ENCODE measurements at regions not wholly inside any gene's neighbourhood (a gene's known extent, or its start where the extent isn't known, plus 50 kb on each side); places are given as distances from the start of the nearest gene placed in this dataset.
"Not testable (repeated sequence)": the region's sequence is repeated elsewhere in the genome, so short reads cannot be mapped to it uniquely, and the experiment has no call there.

GRCh38 chr6:130624046-130624445 is 203.2 kb upstream of the SMLR1 start:
- WGBS, 10 experiments = 0 to 100% (median 45%) methylated on average over 1 to 2 of the region's 2 CpGs
- Histone ChIP-seq H3K4me3 (no peak overlapping the region), H3K4me1 (replicated peaks in 1 of 2) (peaks cover 10 to 16% of the 10 kb centered on the region in 2 donors), H3K27ac (no peak overlapping the region)
- in situ Hi-C loops (cut with MboI; ENCODE audit: low pct_unique_long_range_greater_than_20kb in 2 of 9, low sequenced_read_pairs in 9 of 9, unreplicated experiment in 9 of 9) = no loop called here
- ATAC-seq (replicated peaks in 6 of 8) = peak in 2 of 8 experiments; percentile 22 to 35

DNA sequence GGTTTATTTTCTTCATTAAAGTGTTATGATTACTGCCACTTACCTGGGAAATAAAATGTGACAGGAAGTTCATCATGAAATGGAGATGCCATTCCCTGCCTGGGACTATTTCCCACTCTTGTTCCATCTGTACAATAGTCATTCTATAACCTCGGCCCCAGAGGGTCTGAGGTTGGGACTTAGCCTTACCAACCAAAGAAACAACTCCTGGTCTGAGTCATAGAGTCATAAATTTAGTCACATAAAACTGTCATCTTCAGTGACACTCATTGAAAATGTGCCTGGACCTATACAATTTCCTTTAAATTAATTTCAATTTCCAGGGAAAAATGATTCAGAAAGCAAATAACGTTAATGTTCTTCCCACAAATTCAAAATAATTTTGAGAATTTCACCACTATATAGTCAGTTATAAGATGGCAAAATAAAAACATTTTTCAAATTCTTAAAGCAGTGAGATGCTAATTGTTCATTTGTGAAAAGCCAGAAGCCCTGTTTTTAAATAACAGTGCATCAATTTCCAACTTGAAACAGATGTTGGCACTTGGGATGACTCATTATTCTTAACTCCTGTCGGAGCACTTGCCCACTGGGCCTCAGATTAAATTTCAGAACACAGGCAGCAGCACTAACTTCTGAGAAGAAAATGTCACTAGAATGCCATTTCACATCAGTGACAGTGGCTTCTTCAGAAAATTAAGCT is 201.2 kb upstream of the SMLR1 start:
- ATAC-seq (replicated peaks in 6 of 8) = peak; percentile 30 to 96 (median 93)

DNA sequence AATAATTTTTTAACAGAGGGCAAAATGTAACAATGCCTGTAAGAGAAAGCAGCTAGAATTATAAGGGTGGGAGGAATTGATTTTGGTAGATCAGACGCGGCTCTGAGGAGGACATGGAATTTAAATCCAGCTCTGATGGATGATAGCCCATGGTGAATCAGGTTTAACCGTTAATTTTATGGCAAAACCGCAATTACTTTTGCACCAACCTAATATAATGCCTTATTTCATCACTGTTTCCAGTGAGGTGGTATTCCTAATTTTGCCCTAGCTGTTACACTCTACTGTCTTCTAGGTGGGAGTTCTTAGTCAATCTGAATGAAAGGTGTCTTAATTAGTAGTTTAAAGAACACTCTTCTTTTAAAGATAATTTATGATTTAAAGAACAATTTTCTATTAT is 198.3 kb upstream of the SMLR1 start:
- no peak for ATAC-seq (replicated peaks in 6 of 8)
- in situ Hi-C loops (cut with MboI; ENCODE audit: low pct_unique_long_range_greater_than_20kb in 2 of 9, low sequenced_read_pairs in 9 of 9, unreplicated experiment in 9 of 9) = no loop called here
- no peak overlapping the region for H3K27ac ChIP-seq
- H3K4me1 ChIP-seq (replicated peaks in 1 of 2) = peaks cover 22 to 29% of the 10 kb centered on the region in 2 donors
- H3K4me3 ChIP-seq = no peak overlapping the region
- 80 to 100% (median 95%) methylated on average over 1 to 4 of the region's 4 CpGs; no CpG with 5 or more reads in 1 of the 10 experiments for WGBS, 10 experiments

More for the DNA sequence above, 201.2 kb upstream of the SMLR1 start:
- H3K27ac ChIP-seq = no peak overlapping the region
- no peak overlapping the region for H3K4me3 ChIP-seq
- 0 to 39% (median 10%) methylated on average over 1 to 3 of the region's 3 CpGs; no CpG with 5 or more reads in 2 of the 10 experiments for WGBS, 10 experiments
- peaks cover 10 to 16% of the 10 kb centered on the region in 2 donors for H3K4me1 ChIP-seq (replicated peaks in 1 of 2)
- in situ Hi-C loops (cut with MboI; ENCODE audit: low pct_unique_long_range_greater_than_20kb in 2 of 9, low sequenced_read_pairs in 9 of 9, unreplicated experiment in 9 of 9) = no loop called here

DNA sequence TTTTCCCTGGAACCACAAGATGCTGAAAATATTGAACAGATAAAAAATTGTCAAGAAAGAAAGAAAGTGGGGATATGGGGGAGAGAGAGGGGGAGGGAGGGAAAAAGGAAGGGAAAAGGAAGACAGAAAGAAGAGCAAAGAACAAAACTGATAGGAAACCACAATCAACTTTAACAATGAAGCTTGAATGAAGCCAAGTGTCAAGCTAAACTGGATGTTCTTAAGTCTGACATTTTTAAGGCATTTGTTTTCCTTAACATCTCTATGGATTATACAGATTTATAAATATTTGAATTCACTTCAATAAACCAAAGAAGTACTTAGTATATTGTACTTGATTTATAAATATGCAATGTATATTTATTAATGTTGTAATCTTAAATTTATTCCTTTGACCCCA is 197.6 kb upstream of the SMLR1 start:
- H3K27ac ChIP-seq = no peak overlapping the region
- ATAC-seq (replicated peaks in 6 of 8) = no peak
- peaks cover 22 to 29% of the 10 kb centered on the region in 2 donors for H3K4me1 ChIP-seq (replicated peaks in 1 of 2)
- no peak overlapping the region for H3K4me3 ChIP-seq
- in situ Hi-C loops (cut with MboI; ENCODE audit: low pct_unique_long_range_greater_than_20kb in 2 of 9, low sequenced_read_pairs in 9 of 9, unreplicated experiment in 9 of 9) = no loop called here

DNA sequence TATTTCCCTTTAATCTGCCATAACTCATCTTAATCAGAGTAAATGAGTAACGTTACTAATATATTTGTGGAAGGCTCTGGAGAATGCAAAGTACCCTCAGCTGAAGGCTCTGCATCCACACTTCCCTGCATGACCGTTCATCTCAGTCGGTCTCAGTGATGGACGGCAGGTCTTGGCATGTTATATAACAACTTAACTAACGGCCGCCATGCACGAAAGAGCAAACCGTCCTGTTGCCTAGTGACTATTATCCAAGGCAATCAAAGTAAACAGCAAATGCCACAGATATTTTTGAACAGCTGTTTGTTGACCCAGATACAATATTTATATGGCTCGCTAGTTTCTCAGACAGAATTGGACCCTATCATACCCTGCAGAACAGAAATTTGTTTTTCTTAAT is 194.9 kb upstream of the SMLR1 start:
- Histone ChIP-seq H3K27ac (no peak overlapping the region), H3K4me3 (no peak overlapping the region), H3K4me1 (replicated peaks in 1 of 2) (peaks cover 12 to 13% of the 10 kb centered on the region in 2 donors)
- WGBS, 10 experiments = 22 to 69% (median 44%) methylated on average over 2 to 9 of the region's 9 CpGs
- in situ Hi-C loops (cut with MboI; ENCODE audit: low pct_unique_long_range_greater_than_20kb in 2 of 9, low sequenced_read_pairs in 9 of 9, unreplicated experiment in 9 of 9) = no loop called here
- peak in 5 of 8 experiments; percentile 75 to 98 (median 94) for ATAC-seq (replicated peaks in 6 of 8)

DNA sequence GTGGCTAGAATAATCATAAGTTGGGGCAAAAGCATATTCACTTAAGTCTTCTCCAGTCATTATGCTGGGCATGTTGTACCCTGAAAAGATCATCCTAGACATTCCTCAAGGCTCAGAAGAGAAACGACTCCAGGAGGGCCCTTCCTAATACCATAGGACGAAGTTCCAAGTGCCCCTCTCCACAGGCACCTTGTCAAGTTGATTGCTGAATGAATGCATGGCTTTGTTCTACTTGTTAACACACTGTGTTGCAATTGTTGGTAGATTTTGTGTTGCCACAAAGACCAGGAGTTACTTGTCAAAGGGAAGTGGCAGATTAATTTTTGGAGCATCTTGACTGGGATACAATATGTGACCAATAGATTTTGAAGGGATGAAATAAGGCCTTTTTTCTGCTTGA is 194.3 kb upstream of the SMLR1 start:
- peak in 1 of 8 experiments; percentile 8 for ATAC-seq (replicated peaks in 6 of 8)
- H3K4me1 ChIP-seq (replicated peaks in 1 of 2) = peaks cover 12 to 13% of the 10 kb centered on the region in 2 donors
- WGBS, 10 experiments = 14 to 86% (median 29%) methylated on average over 1 to 2 of the region's 2 CpGs; no CpG with 5 or more reads in 3 of the 10 experiments

DNA sequence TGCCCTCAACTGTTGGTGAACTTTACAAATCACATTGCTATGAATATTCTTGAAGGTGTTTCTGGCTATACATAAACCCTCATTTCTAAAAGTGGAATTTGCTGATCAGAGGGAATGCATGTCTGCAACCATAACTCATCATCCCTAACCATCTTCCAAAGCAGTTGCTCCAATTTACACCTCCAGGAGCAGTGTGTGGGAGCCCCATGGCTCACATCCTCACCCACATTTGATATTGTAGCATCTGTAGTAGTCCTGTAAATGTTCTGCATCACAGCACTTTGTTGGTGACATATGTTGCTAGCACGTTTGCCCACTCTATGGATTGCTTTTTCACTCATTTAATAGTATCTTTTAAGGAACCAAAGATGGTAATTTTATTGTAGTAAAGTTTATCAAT is 183.8 kb upstream of the SMLR1 start:
- no peak for ATAC-seq (replicated peaks in 6 of 8)
- Histone ChIP-seq H3K4me1 (replicated peaks in 1 of 2) (no peaks in the 10 kb centered on the region), H3K4me3 (no peak overlapping the region), H3K27ac (no peak overlapping the region)
- 0 to 100% (median 48%) methylated on average over 1 of the region's 1 CpG; no CpG with 5 or more reads in 2 of the 10 experiments for WGBS, 10 experiments
- in situ Hi-C loops (cut with MboI; ENCODE audit: low pct_unique_long_range_greater_than_20kb in 2 of 9, low sequenced_read_pairs in 9 of 9, unreplicated experiment in 9 of 9) = no loop called here

More for the DNA sequence above, 194.3 kb upstream of the SMLR1 start:
- Histone ChIP-seq H3K27ac (no peak overlapping the region), H3K4me3 (no peak overlapping the region)
- in situ Hi-C loops (cut with MboI; ENCODE audit: low pct_unique_long_range_greater_than_20kb in 2 of 9, low sequenced_read_pairs in 9 of 9, unreplicated experiment in 9 of 9) = no loop called here

DNA sequence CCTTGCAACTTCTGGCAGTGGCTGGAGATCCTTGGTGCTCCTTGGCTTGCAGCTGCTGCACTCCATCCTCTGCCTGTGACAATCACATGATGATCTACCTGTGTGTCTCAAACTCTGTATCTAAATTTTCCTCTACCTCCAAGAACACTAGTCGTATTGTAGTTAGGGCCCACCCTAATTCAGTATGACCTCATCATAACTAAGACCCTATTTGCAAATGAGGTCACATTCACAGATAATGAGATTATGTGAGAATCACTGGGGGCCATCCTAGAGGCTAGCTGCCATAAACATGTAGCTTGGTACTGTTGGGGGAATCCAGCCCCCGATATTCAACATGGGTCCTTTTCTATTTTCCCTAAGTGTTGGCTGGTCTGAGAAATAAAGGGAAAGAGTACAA is 183.0 kb upstream of the SMLR1 start:
- Histone ChIP-seq H3K4me1 (replicated peaks in 1 of 2) (no peaks in the 10 kb centered on the region), H3K27ac (no peak overlapping the region), H3K4me3 (no peak overlapping the region)
- in situ Hi-C loops (cut with MboI; ENCODE audit: low pct_unique_long_range_greater_than_20kb in 2 of 9, low sequenced_read_pairs in 9 of 9, unreplicated experiment in 9 of 9) = no loop called here
- no peak for ATAC-seq (replicated peaks in 6 of 8)
- WGBS, 10 experiments = 43 to 100% (median 93%) methylated on average over 1 to 2 of the region's 2 CpGs; no CpG with 5 or more reads in 2 of the 10 experiments

- in situ Hi-C loops (cut with MboI; ENCODE audit: low pct_unique_long_range_greater_than_20kb in 2 of 9, low sequenced_read_pairs in 9 of 9, unreplicated experiment in 9 of 9); H3K27ac ChIP-seq; H3K4me1 ChIP-seq (replicated peaks in 1 of 2); H3K4me3 ChIP-seq; ATAC-seq (replicated peaks in 6 of 8): not testable (repeated sequence)
- WGBS, 10 experiments = 0 to 100% (median 92%) methylated on average over 1 to 3 of the region's 3 CpGs; no CpG with 5 or more reads in 2 of the 10 experiments
Measured at GRCh38 chr6:130644769-130645168, 182.4 kb upstream of the SMLR1 start.

DNA sequence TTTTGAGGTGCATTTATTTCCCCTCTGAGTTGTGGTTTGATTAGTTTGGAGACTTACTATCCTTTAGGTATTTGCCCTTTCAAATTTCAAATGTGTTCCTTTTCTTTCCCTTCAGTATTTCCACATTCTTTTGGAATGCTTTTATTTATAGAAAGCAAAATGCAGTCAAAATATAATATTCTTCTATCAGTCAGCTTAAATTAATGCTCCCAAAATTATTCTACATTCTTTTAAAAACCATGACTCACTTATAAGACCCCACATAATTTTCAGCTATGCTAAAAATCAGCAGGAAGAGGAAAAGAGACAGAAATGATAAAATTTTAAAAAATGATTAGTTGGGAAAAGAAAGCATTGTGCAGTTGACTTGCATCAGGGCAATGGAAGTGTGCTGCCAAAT is 180.0 kb upstream of the SMLR1 start:
- in situ Hi-C loops (cut with MboI; ENCODE audit: low pct_unique_long_range_greater_than_20kb in 2 of 9, low sequenced_read_pairs in 9 of 9, unreplicated experiment in 9 of 9) = no loop called here
- Histone ChIP-seq H3K4me3 (no peak overlapping the region), H3K4me1 (replicated peaks in 1 of 2) (no peaks in the 10 kb centered on the region), H3K27ac (no peak overlapping the region)
- no peak for ATAC-seq (replicated peaks in 6 of 8)

DNA sequence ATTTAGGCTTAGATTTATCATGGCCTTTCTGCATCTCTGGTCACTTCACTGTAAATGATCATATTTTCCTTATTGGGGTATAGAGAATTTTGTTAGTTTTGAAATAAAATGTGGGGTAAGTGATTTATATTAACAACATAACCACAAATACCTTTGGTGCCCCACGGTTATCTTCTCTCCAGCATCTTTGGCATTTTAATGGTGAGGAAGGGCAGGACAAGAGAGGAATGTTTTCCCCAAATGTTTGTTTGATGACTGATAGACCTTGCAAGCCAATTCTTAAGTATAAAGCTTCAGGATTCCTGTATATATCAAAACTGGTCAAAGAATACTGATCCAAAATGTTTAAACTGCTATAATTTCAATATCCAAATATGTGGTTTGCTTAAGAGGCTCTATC is 171.6 kb upstream of the SMLR1 start:
- H3K4me3 ChIP-seq = no peak overlapping the region
- no peaks in the 10 kb centered on the region for H3K4me1 ChIP-seq (replicated peaks in 1 of 2)
- ATAC-seq (replicated peaks in 6 of 8) = no peak
- WGBS, 10 experiments = 43 to 88% (median 60%) methylated on average over 1 of the region's 1 CpG; no CpG with 5 or more reads in 5 of the 10 experiments
- in situ Hi-C loops (cut with MboI; ENCODE audit: low pct_unique_long_range_greater_than_20kb in 2 of 9, low sequenced_read_pairs in 9 of 9, unreplicated experiment in 9 of 9) = no loop called here
- H3K27ac ChIP-seq = no peak overlapping the region

- H3K4me1 ChIP-seq (replicated peaks in 1 of 2) = peaks cover 0 to 3% of the 10 kb centered on the region in 2 donors
- no peak overlapping the region for H3K4me3 ChIP-seq
- no peak for ATAC-seq (replicated peaks in 6 of 8)
- in situ Hi-C loops (cut with MboI; ENCODE audit: low pct_unique_long_range_greater_than_20kb in 2 of 9, low sequenced_read_pairs in 9 of 9, unreplicated experiment in 9 of 9) = no loop called here
- no peak overlapping the region for H3K27ac ChIP-seq
- WGBS, 10 experiments = 42 to 100% (median 62%) methylated on average over 1 to 4 of the region's 4 CpGs
Measured at GRCh38 chr6:130661077-130661476, 166.1 kb upstream of the SMLR1 start.

DNA sequence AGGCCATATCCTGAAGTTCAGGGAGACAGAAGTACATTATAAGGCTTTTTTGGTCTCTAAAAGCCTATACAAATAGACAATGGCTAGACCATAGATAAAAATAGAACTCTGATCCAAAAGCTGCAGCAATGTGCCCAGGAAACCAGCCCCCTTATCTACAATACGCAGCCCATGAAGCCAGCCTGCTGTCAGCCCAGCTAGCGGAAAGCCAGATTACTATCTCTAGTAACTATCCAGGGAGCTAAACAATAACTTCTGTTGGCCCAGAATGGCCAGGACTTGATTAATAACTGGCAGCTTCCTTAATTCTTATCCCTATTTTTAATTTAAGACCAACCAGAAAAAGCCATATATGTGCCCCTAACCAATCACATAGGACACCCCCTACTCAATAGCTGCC is 160.4 kb upstream of the SMLR1 start:
- no peak for ATAC-seq (replicated peaks in 6 of 8)
- in situ Hi-C loops (cut with MboI; ENCODE audit: low pct_unique_long_range_greater_than_20kb in 2 of 9, low sequenced_read_pairs in 9 of 9, unreplicated experiment in 9 of 9) = no loop called here
- Histone ChIP-seq H3K27ac (no peak overlapping the region), H3K4me1 (replicated peaks in 1 of 2) (peaks cover 25 to 27% of the 10 kb centered on the region in 2 donors), H3K4me3 (no peak overlapping the region)
- WGBS, 10 experiments = 83 to 100% (median 95%) methylated on average over 1 to 2 of the region's 2 CpGs; no CpG with 5 or more reads in 4 of the 10 experiments

- in situ Hi-C loops (cut with MboI; ENCODE audit: low pct_unique_long_range_greater_than_20kb in 2 of 9, low sequenced_read_pairs in 9 of 9, unreplicated experiment in 9 of 9) = no loop called here
- Histone ChIP-seq H3K4me1 (replicated peaks in 1 of 2) (peaks cover 27 to 28% of the 10 kb centered on the region in 2 donors), H3K27ac (no peak overlapping the region), H3K4me3 (no peak overlapping the region)
- peak in 5 of 8 experiments; percentile 99 to 100 (median 99) for ATAC-seq (replicated peaks in 6 of 8)
- WGBS, 10 experiments = 0 to 68% (median 19%) methylated on average over 3 to 6 of the region's 6 CpGs
Measured at GRCh38 chr6:130670142-130670541, 157.1 kb upstream of the SMLR1 start.
